ENCODE measurements at regions not wholly inside any gene's neighbourhood (a gene's known extent, or its start where the extent isn't known, plus 50 kb on each side); places are given as distances from the start of the nearest gene placed in this dataset.

DNA sequence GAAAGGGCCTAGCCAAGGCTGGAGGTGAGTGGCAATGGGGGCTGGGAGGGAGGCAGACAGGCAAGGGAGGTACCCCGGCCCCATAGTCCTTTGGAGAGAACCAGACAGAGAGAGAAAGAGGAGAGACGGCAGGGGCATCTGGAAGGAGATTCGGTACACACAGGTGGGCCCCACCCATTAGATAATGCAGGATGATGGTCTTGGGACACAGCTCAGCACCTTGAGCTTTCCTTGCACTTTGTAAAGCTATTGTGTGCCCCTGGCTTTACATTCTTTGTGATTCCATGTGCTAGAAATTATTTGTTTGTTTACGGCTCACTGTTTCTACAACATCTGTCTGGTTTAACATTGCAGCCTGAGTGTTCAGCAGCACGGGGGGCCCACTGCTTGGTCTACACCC, 83.1 kb downstream of the CTAGE1 start:
- no peak overlapping the region for H3K4me3 ChIP-seq (ENCODE audit: low read length, poor library complexity, severe bottlenecking)
- H3K36me3 ChIP-seq (ENCODE audit: insufficient read depth, low read length) = no peaks in the 10 kb centered on the region
- no peak overlapping the region for H3K4me2 ChIP-seq (ENCODE audit: low read depth, low read length, poor library complexity, severe bottlenecking)
- H3F3A ChIP-seq (ENCODE audit: low read depth) = no peaks in the 10 kb centered on the region
- H3K9me2 ChIP-seq (replicated peaks; ENCODE audit: low read depth, low read length) = no peaks in the 10 kb centered on the region
- no peak overlapping the region for H2AFZ ChIP-seq (ENCODE audit: low read length)
- H3K9ac ChIP-seq (ENCODE audit: low read depth, low read length, poor library complexity, severe bottlenecking) = no peak overlapping the region
- no peak for TF ChIP-seq EZH2phosphoT487 (IDR thresholded peaks at IDR 0.05; ENCODE audit: borderline replicate concordance)
- TF ChIP-seq, protein P1, sequence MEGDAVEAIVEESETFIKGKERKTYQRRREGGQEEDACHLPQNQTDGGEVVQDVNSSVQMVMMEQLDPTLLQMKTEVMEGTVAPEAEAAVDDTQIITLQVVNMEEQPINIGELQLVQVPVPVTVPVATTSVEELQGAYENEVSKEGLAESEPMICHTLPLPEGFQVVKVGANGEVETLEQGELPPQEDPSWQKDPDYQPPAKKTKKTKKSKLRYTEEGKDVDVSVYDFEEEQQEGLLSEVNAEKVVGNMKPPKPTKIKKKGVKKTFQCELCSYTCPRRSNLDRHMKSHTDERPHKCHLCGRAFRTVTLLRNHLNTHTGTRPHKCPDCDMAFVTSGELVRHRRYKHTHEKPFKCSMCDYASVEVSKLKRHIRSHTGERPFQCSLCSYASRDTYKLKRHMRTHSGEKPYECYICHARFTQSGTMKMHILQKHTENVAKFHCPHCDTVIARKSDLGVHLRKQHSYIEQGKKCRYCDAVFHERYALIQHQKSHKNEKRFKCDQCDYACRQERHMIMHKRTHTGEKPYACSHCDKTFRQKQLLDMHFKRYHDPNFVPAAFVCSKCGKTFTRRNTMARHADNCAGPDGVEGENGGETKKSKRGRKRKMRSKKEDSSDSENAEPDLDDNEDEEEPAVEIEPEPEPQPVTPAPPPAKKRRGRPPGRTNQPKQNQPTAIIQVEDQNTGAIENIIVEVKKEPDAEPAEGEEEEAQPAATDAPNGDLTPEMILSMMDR (conservative IDR thresholded peaks at IDR 0.05; ENCODE audit: low read length) = no peak
- H3K4me1 ChIP-seq (ENCODE audit: insufficient read depth, low read length, poor library complexity, severe bottlenecking) = peaks cover 19% of the 10 kb centered on the region
- no peaks in the 10 kb centered on the region for H3K9me3 ChIP-seq (ENCODE audit: insufficient read depth, low read depth, low read length)
- no peaks in the 10 kb centered on the region for H3K79me2 ChIP-seq (ENCODE audit: insufficient read depth, low read length)
- H3K27me3 ChIP-seq (ENCODE audit: insufficient read depth, low read length, poor library complexity, severe bottlenecking) = no peaks in the 10 kb centered on the region
- no peaks in the 10 kb centered on the region for H4K20me1 ChIP-seq (ENCODE audit: insufficient read depth, low read length, poor library complexity, severe bottlenecking)

DNA sequence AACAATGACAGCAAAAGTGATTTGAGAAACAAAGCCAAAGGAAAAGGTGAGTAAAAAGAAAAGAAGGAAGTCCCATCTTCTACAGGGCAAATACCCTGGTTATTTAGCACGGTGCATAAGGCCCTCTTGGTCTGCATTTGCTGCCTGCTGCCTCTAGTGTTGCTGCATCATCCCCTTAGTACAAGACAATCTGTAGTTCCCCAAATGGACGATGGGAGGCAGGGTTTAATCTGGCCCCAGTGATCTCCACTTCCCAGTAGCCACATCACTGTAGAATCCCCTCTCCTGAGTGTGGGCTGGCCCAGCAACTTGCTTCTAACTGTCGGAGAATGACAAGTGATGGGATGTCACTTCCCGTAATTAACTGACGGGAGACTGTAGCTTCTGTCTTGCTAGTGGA, 85.1 kb downstream of the CTAGE1 start:
- H3K36me3 ChIP-seq (ENCODE audit: insufficient read depth, low read length) = no peaks in the 10 kb centered on the region
- no peaks in the 10 kb centered on the region for H3K9me2 ChIP-seq (replicated peaks; ENCODE audit: low read depth, low read length)
- no peak overlapping the region for H3K4me3 ChIP-seq (ENCODE audit: low read length, poor library complexity, severe bottlenecking)
- no peaks in the 10 kb centered on the region for H3K79me2 ChIP-seq (ENCODE audit: insufficient read depth, low read length)
- no peak overlapping the region for H3K4me2 ChIP-seq (ENCODE audit: low read depth, low read length, poor library complexity, severe bottlenecking)
- no peaks in the 10 kb centered on the region for H3K27me3 ChIP-seq (ENCODE audit: insufficient read depth, low read length, poor library complexity, severe bottlenecking)
- H3K4me1 ChIP-seq (ENCODE audit: insufficient read depth, low read length, poor library complexity, severe bottlenecking) = peaks cover 9% of the 10 kb centered on the region
- no peak overlapping the region for H2AFZ ChIP-seq (ENCODE audit: low read length)
- no peaks in the 10 kb centered on the region for H3K9me3 ChIP-seq (ENCODE audit: insufficient read depth, low read depth, low read length)
- H3K9ac ChIP-seq (ENCODE audit: low read depth, low read length, poor library complexity, severe bottlenecking) = no peak overlapping the region
- no peaks in the 10 kb centered on the region for H3F3A ChIP-seq (ENCODE audit: low read depth)
- no peaks in the 10 kb centered on the region for H4K20me1 ChIP-seq (ENCODE audit: insufficient read depth, low read length, poor library complexity, severe bottlenecking)
- TF ChIP-seq EZH2phosphoT487 (IDR thresholded peaks at IDR 0.05; ENCODE audit: borderline replicate concordance) = no peak
- TF ChIP-seq, protein P1 (conservative IDR thresholded peaks at IDR 0.05; ENCODE audit: low read length) = no peak; the same call in 1 of the 2 replicates

DNA sequence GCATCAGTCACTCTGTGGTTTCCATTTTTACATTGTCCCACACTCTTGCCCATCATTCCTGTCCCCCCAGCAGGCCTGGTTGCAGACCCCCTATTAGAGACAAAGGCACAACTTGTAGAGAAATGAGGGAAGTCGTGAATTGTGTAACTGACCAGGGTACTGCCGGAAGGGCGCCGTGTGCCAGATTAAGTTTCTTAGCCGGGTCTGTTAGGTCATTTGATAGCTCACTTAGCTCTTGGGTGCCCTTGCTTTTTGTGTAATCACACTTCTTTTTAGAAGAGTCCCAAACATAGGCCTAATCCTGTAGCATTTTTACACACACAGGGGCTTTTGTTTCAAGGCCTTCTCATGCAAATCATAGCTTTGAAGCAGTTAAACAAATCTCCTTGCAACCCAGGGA, 87.2 kb downstream of the CTAGE1 start:
- Histone ChIP-seq H4K20me1 (ENCODE audit: insufficient read depth, low read length, poor library complexity, severe bottlenecking) (no peaks in the 10 kb centered on the region), H3K9me2 (replicated peaks; ENCODE audit: low read depth, low read length) (no peaks in the 10 kb centered on the region), H3K9me3 (ENCODE audit: insufficient read depth, low read depth, low read length) (no peaks in the 10 kb centered on the region), H3K36me3 (ENCODE audit: insufficient read depth, low read length) (no peaks in the 10 kb centered on the region), H2AFZ (ENCODE audit: low read length) (no peak overlapping the region), H3K4me1 (ENCODE audit: insufficient read depth, low read length, poor library complexity, severe bottlenecking) (no peaks in the 10 kb centered on the region), H3K79me2 (ENCODE audit: insufficient read depth, low read length) (no peaks in the 10 kb centered on the region), H3K4me3 (ENCODE audit: low read length, poor library complexity, severe bottlenecking) (no peak overlapping the region), H3K4me2 (ENCODE audit: low read depth, low read length, poor library complexity, severe bottlenecking) (no peak overlapping the region), H3K27me3 (ENCODE audit: insufficient read depth, low read length, poor library complexity, severe bottlenecking) (no peaks in the 10 kb centered on the region), H3F3A (ENCODE audit: low read depth) (no peaks in the 10 kb centered on the region), H3K9ac (ENCODE audit: low read depth, low read length, poor library complexity, severe bottlenecking) (no peak overlapping the region)
- TF ChIP-seq, protein P1 (conservative IDR thresholded peaks at IDR 0.05; ENCODE audit: low read length) = no peak
- no peak for TF ChIP-seq EZH2phosphoT487 (IDR thresholded peaks at IDR 0.05; ENCODE audit: borderline replicate concordance)
